Smooth muscle cell (in vitro differentiated cells): ENCODE measurements at regions not wholly inside any gene's neighbourhood (a gene's known extent, or its start where the extent isn't known, plus 50 kb on each side); places are given as distances from the start of the nearest gene placed in this dataset.

Experiments used
- DNase-seq: peaks from one replicate; lab custom pipeline; 2025; ENCODE audit not compliant: unreplicated experiment; lab: John Stamatoyannopoulos, UW
- H2AFZ ChIP-seq: fragments of 200-600 bp; sonication (generic); 2 replicates; pipeline ENCODE4 v1.6.0; 2016; ENCODE audit warnings: antibody characterized with exemption, low read depth, mild to moderate bottlenecking
- H3F3A ChIP-seq: fragments of 200-600 bp; sonication (generic); 2 replicates; pipeline ENCODE4 v1.6.0; 2017; ENCODE audit warnings: antibody characterized with exemption, low read depth
- H3K27ac ChIP-seq: fragments of 200-600 bp; sonication (generic); 2 replicates; pipeline ENCODE4 v1.5.1; 2016; ENCODE audit warnings: low read depth, mild to moderate bottlenecking
- H3K27me3 ChIP-seq: fragments of 200-600 bp; sonication (generic); 2 replicates; pipeline ENCODE4 v1.6.1; 2016; ENCODE audit warnings: low read depth, mild to moderate bottlenecking
- H3K36me3 ChIP-seq: fragments of 200-600 bp; sonication (generic); 2 replicates; pipeline ENCODE4 v1.5.1; 2016; ENCODE audit warnings: low read depth
- H3K4me1 ChIP-seq: fragments of 200-600 bp; sonication (generic); 2 replicates; pipeline ENCODE4 v1.5.1; 2016; ENCODE audit warnings: low read depth
- H3K4me2 ChIP-seq: fragments of 200-600 bp; sonication (generic); 2 replicates; pipeline ENCODE4 v1.6.0; 2016; ENCODE audit warnings: mild to moderate bottlenecking
- H3K4me3 ChIP-seq: fragments of 200-600 bp; sonication (generic); 2 replicates; pipeline ENCODE4 v1.5.1; 2016; ENCODE audit warnings: mild to moderate bottlenecking
- H3K79me2 ChIP-seq: fragments of 200-600 bp; sonication (generic); 2 replicates; pipeline ENCODE4 v1.6.0; 2016; ENCODE audit warnings: low read depth, mild to moderate bottlenecking
- H3K9ac ChIP-seq: fragments of 200-600 bp; sonication (generic); 2 replicates; pipeline ENCODE4 v1.6.0; 2016; ENCODE audit warnings: low read depth
- H3K9me3 ChIP-seq: fragments of 200-600 bp; sonication (generic); replicated peaks from 2 replicates; pipeline ENCODE4 v1.5.1; 2016; ENCODE audit warnings: low read depth
- H4K20me1 ChIP-seq: fragments of 200-600 bp; sonication (generic); 2 replicates; pipeline ENCODE4 v1.6.0; 2016; ENCODE audit warnings: low read depth
- CTCF ChIP-seq: fragments of 200-600 bp; sonication (generic); IDR thresholded peaks from 2 replicates; pipeline ENCODE4 v1.5.1; 2017; ENCODE audit warnings: borderline replicate concordance, mild to moderate bottlenecking, antibody characterized with exemption; ENCODE audit not compliant: insufficient read depth, poor library complexity, severe bottlenecking
- WGBS: methylation state at CpG from one replicate; pipeline ENCODE4 v1.1.7; 2016; ENCODE audit warnings: low lambda C conversion rate; 5-methylcytosine and 5-hydroxymethylcytosine counted together

GRCh38 chr5:17917465-17917864, 283.2 kb downstream of the TAF11L14 start:
- Histone ChIP-seq H3K4me1 (peaks cover 6% of the 10 kb centered on the region), H2AFZ (no peak overlapping the region), H3K36me3 (no peaks in the 10 kb centered on the region), H3K27ac (no peak overlapping the region), H3K4me3 (no peak overlapping the region), H3K9me3 (no peaks in the 10 kb centered on the region), H3K9ac (no peak overlapping the region), H3K4me2 (no peak overlapping the region), H4K20me1 (no peaks in the 10 kb centered on the region), H3K79me2 (no peaks in the 10 kb centered on the region), H3F3A (no peaks in the 10 kb centered on the region), H3K27me3 (peaks cover 5% of the 10 kb centered on the region)
- no peak for TF ChIP-seq CTCF
- DNase-seq, result no peak

GRCh38 chr5:17918373-17919104, 284.3 kb downstream of the TAF11L14 start:
- no peaks in the 10 kb centered on the region for H3K36me3 ChIP-seq
- H3K4me3 ChIP-seq, result no peak overlapping the region
- no peak for DNase-seq
- H3K27me3 ChIP-seq, result no peaks in the 10 kb centered on the region
- no peaks in the 10 kb centered on the region for H3K79me2 ChIP-seq
- H3K4me1 ChIP-seq, result peaks cover 6% of the 10 kb centered on the region
- H3K9me3 ChIP-seq, result no peaks in the 10 kb centered on the region
- H3K4me2 ChIP-seq, result no peak overlapping the region
- 53% methylated on average over 2 of the region's 2 CpGs for WGBS
- TF ChIP-seq CTCF, result no peak
- H2AFZ ChIP-seq, result peak overlapping the region; percentile 73
- no peak overlapping the region for H3K9ac ChIP-seq
- no peak overlapping the region for H3K27ac ChIP-seq
- H3F3A ChIP-seq, result no peaks in the 10 kb centered on the region
- H4K20me1 ChIP-seq, result no peaks in the 10 kb centered on the region

- Histone ChIP-seq H3K27me3 (no peaks in the 10 kb centered on the region), H3K27ac (no peak overlapping the region), H3K36me3 (no peaks in the 10 kb centered on the region), H4K20me1 (no peaks in the 10 kb centered on the region), H3K9ac (no peak overlapping the region), H2AFZ (no peak overlapping the region), H3K4me2 (no peak overlapping the region), H3K4me1 (no peaks in the 10 kb centered on the region), H3K79me2 (no peaks in the 10 kb centered on the region), H3F3A (no peaks in the 10 kb centered on the region), H3K9me3 (no peaks in the 10 kb centered on the region), H3K4me3 (no peak overlapping the region)
- 92% methylated on average over 4 of the region's 4 CpGs for WGBS
- DNase-seq, result no peak
- TF ChIP-seq CTCF, result no peak
Observed at GRCh38 chr5:17925276-17925675, 291.0 kb downstream of the TAF11L14 start.

- no peaks in the 10 kb centered on the region for H3K9me3 ChIP-seq
- no peak overlapping the region for H3K4me2 ChIP-seq
- no peak overlapping the region for H3K9ac ChIP-seq
- H3K36me3 ChIP-seq, result no peaks in the 10 kb centered on the region
- H3K4me3 ChIP-seq, result no peak overlapping the region
- no peak for DNase-seq
- H2AFZ ChIP-seq, result peak overlapping the region; percentile 1
- no peaks in the 10 kb centered on the region for H3F3A ChIP-seq
- H3K4me1 ChIP-seq, result no peaks in the 10 kb centered on the region
- TF ChIP-seq CTCF, result no peak
- H3K79me2 ChIP-seq, result no peaks in the 10 kb centered on the region
- H3K27me3 ChIP-seq, result no peaks in the 10 kb centered on the region
- H4K20me1 ChIP-seq, result no peaks in the 10 kb centered on the region
- H3K27ac ChIP-seq, result no peak overlapping the region
- WGBS, result 86% methylated on average over 2 of the region's 2 CpGs
Observed at GRCh38 chr5:17928581-17928981, 294.3 kb downstream of the TAF11L14 start.
